ENCODE measurements at regions not wholly inside any gene's neighbourhood (a gene's known extent, or its start where the extent isn't known, plus 50 kb on each side); places are given as distances from the start of the nearest gene placed in this dataset.
"Not testable (repeated sequence)": the region's sequence is repeated elsewhere in the genome, so short reads cannot be mapped to it uniquely, and the experiment has no call there.

GRCh38 chr14:83711046-83711445, 1818.9 kb upstream of the FLRT2 start:
- Histone ChIP-seq H3K27ac (no peak overlapping the region), H3K9me3 (replicated peaks in 1 of 3) (no peaks in the 10 kb centered on the region), H3K36me3 (replicated peaks in 1 of 2) (no peaks in the 10 kb centered on the region), H3K27me3 (no peaks in the 10 kb centered on the region), H3K4me3 (no peak overlapping the region), H3K4me1 (replicated peaks in 1 of 2) (no peaks in the 10 kb centered on the region)
- WGBS, 4 donors: 76 to 88% (median 86%) methylated on average over 2 of the region's 2 CpGs
- DNase-seq: no peak
- intact Hi-C loops (cut with DNase I): no loop called here
- TF ChIP-seq POLR2A (IDR thresholded peaks at IDR 0.05) (no peak), CTCF (IDR thresholded peaks at IDR 0.05) (no peak)

GRCh38 chr14:83712418-83713129, 1817.4 kb upstream of the FLRT2 start:
- Histone ChIP-seq H3K27ac (no peak overlapping the region), H3K27me3 (no peaks in the 10 kb centered on the region), H3K9me3 (replicated peaks in 1 of 3) (no peaks in the 10 kb centered on the region), H3K4me1 (replicated peaks in 1 of 2) (no peaks in the 10 kb centered on the region), H3K4me3 (no peak overlapping the region), H3K36me3 (replicated peaks in 1 of 2) (no peaks in the 10 kb centered on the region)
- WGBS, 4 donors: 53 to 82% (median 72%) methylated on average over 2 of the region's 2 CpGs
- DNase-seq: no peak
- TF ChIP-seq CTCF (IDR thresholded peaks at IDR 0.05): no peak
- no peak for TF ChIP-seq POLR2A (IDR thresholded peaks at IDR 0.05)
- intact Hi-C loops (cut with DNase I): no loop called here

- TF ChIP-seq CTCF (IDR thresholded peaks at IDR 0.05) (no peak), POLR2A (IDR thresholded peaks at IDR 0.05) (no peak)
- no peak overlapping the region for H3K4me3 ChIP-seq
- 59 to 79% (median 73%) methylated on average over 2 of the region's 2 CpGs for WGBS, 4 donors
- no peak overlapping the region for H3K27ac ChIP-seq
- H3K27me3 ChIP-seq: no peaks in the 10 kb centered on the region
- no peaks in the 10 kb centered on the region for H3K36me3 ChIP-seq (replicated peaks in 1 of 2)
- no peaks in the 10 kb centered on the region for H3K9me3 ChIP-seq (replicated peaks in 1 of 3)
- intact Hi-C loops (cut with DNase I): no loop called here
- DNase-seq: no peak
- H3K4me1 ChIP-seq (replicated peaks in 1 of 2): no peaks in the 10 kb centered on the region
These were observed 1816.2 kb upstream of the FLRT2 start for GRCh38 chr14:83713732-83714131.

GRCh38 chr14:83714151-83714550, 1815.8 kb upstream of the FLRT2 start:
- TF ChIP-seq POLR2A (IDR thresholded peaks at IDR 0.05): no peak
- no peak for TF ChIP-seq CTCF (IDR thresholded peaks at IDR 0.05)
- no peak overlapping the region for H3K4me3 ChIP-seq
- intact Hi-C loops (cut with DNase I): no loop called here
- H3K9me3 ChIP-seq (replicated peaks in 1 of 3): no peaks in the 10 kb centered on the region
- no peaks in the 10 kb centered on the region for H3K36me3 ChIP-seq (replicated peaks in 1 of 2)
- H3K4me1 ChIP-seq (replicated peaks in 1 of 2): no peaks in the 10 kb centered on the region
- H3K27me3 ChIP-seq: no peaks in the 10 kb centered on the region
- DNase-seq: no peak
- H3K27ac ChIP-seq: no peak overlapping the region

- H3K36me3 ChIP-seq (replicated peaks in 1 of 2); H3K9me3 ChIP-seq (replicated peaks in 1 of 3); H3K4me1 ChIP-seq (replicated peaks in 1 of 2); intact Hi-C loops (cut with DNase I); H3K4me3 ChIP-seq; H3K27ac ChIP-seq; DNase-seq; H3K27me3 ChIP-seq: not testable (repeated sequence)
- 92 to 97% (median 96%) methylated on average over 11 to 12 of the region's 12 CpGs for WGBS, 4 donors
These were observed 1810.5 kb upstream of the FLRT2 start for GRCh38 chr14:83719435-83719834.
